Transverse colon (tissue), 4 donors: ENCODE measurements at regions not wholly inside any gene's neighbourhood (a gene's known extent, or its start where the extent isn't known, plus 50 kb on each side); places are given as distances from the start of the nearest gene placed in this dataset.

Source experiments
- CTCF ChIP-seq, 5 experiments: fragments of 200-600 bp in 3 of 5; fragments of 450-650 bp in 2 of 5; sonication (generic) in 3 of 5; IDR thresholded peaks; 1 replicate in 2 of 5; 2 replicates in 3 of 5; pipeline ENCODE4 v1.5.1; 2016 to 2017; ENCODE audit warnings: antibody characterized with exemption in 5 of 5, inconsistent platforms in 3 of 5, mild to moderate bottlenecking in 2 of 5, moderate library complexity in 1 of 5
- EP300 ChIP-seq: sonication (generic); formaldehyde crosslinking; IDR thresholded peaks from one replicate; pipeline ENCODE4 v1.6.1; 2017; ENCODE audit warnings: antibody characterized with exemption, low read depth
- POLR2A ChIP-seq: fragments of 450-650 bp; IDR thresholded peaks from one replicate; pipeline ENCODE4 v1.6.1; 2016; ENCODE audit warnings: antibody characterized with exemption, mild to moderate bottlenecking, moderate library complexity
- POLR2AphosphoS5 ChIP-seq, 3 donors: sonication (generic); formaldehyde crosslinking; IDR thresholded peaks; one replicate each; pipeline ENCODE4 v1.6.1; 2016; ENCODE audit warnings: antibody characterized with exemption in 3 of 3

GRCh38 chr3:18650731-18651130 lies 225.6 kb upstream of the SATB1 start:
- no peak for TF ChIP-seq CTCF (IDR thresholded peaks at IDR 0.05)
- no peak for TF ChIP-seq EP300
- no peak for TF ChIP-seq POLR2AphosphoS5 (IDR thresholded peaks at IDR 0.05)
- no peak for TF ChIP-seq POLR2A
